Activated CD4-positive, alpha-beta T cell treated with anti-CD3 and anti-CD28 coated beads for 36 hours (primary cell): ENCODE measurements at regions not wholly inside any gene's neighbourhood (a gene's known extent, or its start where the extent isn't known, plus 50 kb on each side); places are given as distances from the start of the nearest gene placed in this dataset.

Experiments used
- ATAC-seq: fragments of 200-7000 bp; cut with Tn5 transposase; one replicate; pipeline ENCODE4 v1.10.0; 2021; ENCODE audit warnings: mild to moderate bottlenecking, moderate library complexity
- CTCF ChIA-PET: fragments of 350-600 bp; sonication (Branson Sonifier 250); formaldehyde crosslinking; loops from one replicate; lab custom pipeline; 2021; ENCODE audit warnings: antibody characterized with exemption; lab: Charles Lee
- POLR2A ChIA-PET: fragments of 350-600 bp; sonication (Branson Sonifier 250); formaldehyde crosslinking; loops from one replicate; lab custom pipeline; 2021; ENCODE audit warnings: antibody characterized with exemption, inconsistent platforms; lab: Charles Lee
- DNase-seq: peaks from one replicate; pipeline ENCODE4 v3.0.0-alpha.2; 2020
- H3K27ac Mint-ChIP-seq: one replicate; pipeline ENCODE4 v1.8.0; 2021; ENCODE audit warnings: mixed read lengths
- H3K27me3 Mint-ChIP-seq: one replicate; pipeline ENCODE4 v1.8.0; 2021; ENCODE audit warnings: mixed read lengths
- H3K36me3 Mint-ChIP-seq: one replicate; pipeline ENCODE4 v1.8.0; 2021; ENCODE audit warnings: low read depth, mixed read lengths
- H3K4me1 Mint-ChIP-seq: one replicate; pipeline ENCODE4 v1.8.0; 2021; ENCODE audit warnings: mixed read lengths
- H3K4me3 Mint-ChIP-seq: one replicate; pipeline ENCODE4 v1.8.0; 2021; ENCODE audit warnings: mild to moderate bottlenecking, moderate library complexity, mixed read lengths
- H3K9me3 Mint-ChIP-seq: one replicate; pipeline ENCODE4 v1.8.0; 2021; ENCODE audit warnings: low read depth, mixed read lengths
- intact Hi-C, 2 experiments: fragments of 100-400 bp; cut with DNase I in 1 of 2; cut with micrococcal nuclease in 1 of 2; formaldehyde crosslinking; loops; one replicate each; pipeline versions ENCODE4 v1.14.2 to v1.15.1; 2022 to 2024; cut with DNase I, micrococcal nuclease

DNA sequence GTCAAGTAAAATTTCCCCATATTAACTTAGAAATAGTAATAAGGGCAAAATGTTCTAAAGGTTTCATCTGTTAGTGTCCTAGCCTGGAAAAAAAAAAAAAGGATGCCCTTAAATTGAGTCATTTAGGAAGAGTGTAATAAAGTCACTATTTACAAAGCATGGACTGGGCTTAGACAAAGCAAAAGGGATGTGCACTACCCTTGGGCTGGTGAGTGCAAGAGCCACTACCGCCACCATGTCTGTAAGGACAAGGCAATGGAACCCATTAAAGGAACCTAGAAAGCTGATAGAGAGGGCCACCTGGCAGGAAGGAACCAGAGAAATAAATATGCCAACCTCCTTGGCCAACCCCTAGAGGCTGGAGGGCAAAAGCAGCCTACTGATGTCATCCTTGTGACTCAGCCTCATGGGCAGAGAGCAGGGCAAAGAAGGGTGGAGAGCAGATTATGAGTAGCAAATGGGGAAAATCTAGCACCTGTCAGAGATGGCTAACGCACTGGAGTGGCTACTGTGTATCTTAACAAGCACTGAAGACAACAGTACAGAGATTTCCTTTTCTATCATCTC, 59.5 kb upstream of the FUT8 start:
- POLR2A ChIA-PET, result no interaction called here
- H3K27ac Mint-ChIP-seq, result no peak overlapping the region
- H3K27me3 Mint-ChIP-seq, result no peaks in the 10 kb centered on the region
- H3K4me1 Mint-ChIP-seq, result peaks cover 32% of the 10 kb centered on the region
- CTCF ChIA-PET, result interaction anchor here (1.0 kb wide), 1 partner anchor 9 kb away, joined by 3 read pairs; no protein-coding TSS in a partner anchor
- peaks cover 10% of the 10 kb centered on the region for H3K36me3 Mint-ChIP-seq
- H3K4me3 Mint-ChIP-seq, result no peak overlapping the region
- intact Hi-C loops, result no loop called here
- H3K9me3 Mint-ChIP-seq, result no peaks in the 10 kb centered on the region
- peak; percentile 88 for ATAC-seq
- peak; percentile 41 for DNase-seq

DNA sequence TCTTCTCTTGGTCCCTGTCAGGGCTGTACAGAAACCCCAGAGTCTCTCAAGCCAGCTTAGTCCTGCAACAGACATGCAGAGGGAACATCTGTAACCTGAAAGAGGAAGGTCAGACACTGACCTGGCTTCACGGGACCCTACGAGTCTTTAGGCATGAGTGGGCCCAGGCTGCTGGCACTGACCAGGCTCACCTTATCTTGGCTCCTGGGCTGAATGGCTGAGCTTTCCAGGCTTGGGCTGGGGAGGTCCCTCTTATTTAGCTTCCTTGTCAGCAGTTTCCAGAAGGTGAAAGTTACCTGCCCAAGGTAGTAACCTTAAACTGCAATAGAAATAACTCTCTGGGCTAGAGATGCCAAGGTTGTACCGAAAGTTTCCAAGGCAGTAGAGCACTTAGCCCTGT, 58.4 kb upstream of the FUT8 start:
- DNase-seq (no peak), ATAC-seq (no peak)
- POLR2A ChIA-PET, result no interaction called here
- CTCF ChIA-PET, result no interaction called here
- Mint-ChIP-seq H3K27me3 (no peaks in the 10 kb centered on the region), H3K4me1 (peaks cover 34% of the 10 kb centered on the region), H3K9me3 (no peaks in the 10 kb centered on the region), H3K27ac (no peak overlapping the region), H3K36me3 (peaks cover 13% of the 10 kb centered on the region), H3K4me3 (no peak overlapping the region)
- intact Hi-C loops, result no loop called here

DNA sequence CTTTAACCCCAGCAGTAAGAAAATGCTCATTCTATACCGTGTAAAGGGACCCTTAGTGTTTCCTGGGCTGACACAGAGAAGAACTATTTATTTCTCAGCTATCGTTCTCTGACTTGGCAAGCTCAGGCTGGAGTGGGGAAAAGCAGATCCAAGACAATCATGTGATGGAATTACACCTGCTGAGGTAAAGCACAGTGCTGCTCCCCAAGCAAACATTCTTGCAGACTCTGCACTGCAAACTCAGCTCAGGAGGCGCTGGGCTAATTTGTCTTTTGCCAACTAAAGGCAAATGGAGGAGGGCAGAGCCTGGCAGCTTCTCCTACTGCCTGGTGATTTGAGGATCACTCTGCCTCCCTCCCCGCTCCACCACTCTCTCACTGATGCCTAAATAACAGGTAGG, 57.8 kb upstream of the FUT8 start:
- Mint-ChIP-seq H3K4me1 (peaks cover 40% of the 10 kb centered on the region), H3K9me3 (no peaks in the 10 kb centered on the region), H3K4me3 (no peak overlapping the region), H3K27ac (no peak overlapping the region), H3K27me3 (no peaks in the 10 kb centered on the region), H3K36me3 (peaks cover 19% of the 10 kb centered on the region)
- intact Hi-C loops, result loop anchor here in 1 of 2 experiments (5.0 kb wide), 1 partner anchor 67 kb away; no protein-coding TSS in a partner anchor
- POLR2A ChIA-PET, result no interaction called here
- CTCF ChIA-PET, result no interaction called here
- ATAC-seq, result no peak
- no peak for DNase-seq

DNA sequence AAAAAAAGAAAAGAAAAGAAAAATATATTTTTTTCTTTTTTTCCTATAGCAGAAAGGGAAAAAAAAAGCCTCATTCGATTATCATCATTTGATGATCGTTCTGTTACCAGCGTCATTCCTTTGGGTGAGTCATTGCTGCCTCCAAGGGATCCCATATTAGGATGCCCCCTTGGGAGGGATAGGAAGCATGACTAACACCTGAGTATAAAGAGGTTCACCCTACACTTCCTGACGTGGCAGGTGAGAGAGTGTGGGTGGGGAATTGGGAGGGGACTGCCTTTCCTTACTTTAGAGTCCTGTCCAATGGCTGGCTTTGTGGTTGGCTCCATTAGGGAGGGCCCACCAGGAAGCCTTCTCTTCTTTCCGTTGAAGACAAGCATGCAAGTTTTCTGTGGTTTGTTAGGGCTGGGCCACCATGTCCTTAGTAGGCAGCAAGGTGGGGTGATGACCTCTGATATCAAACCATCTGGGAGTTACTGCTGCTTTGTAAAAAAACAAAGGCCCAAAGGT, 56.1 kb upstream of the FUT8 start:
- intact Hi-C loops, result loop anchor here in 1 of 2 experiments (5.0 kb wide), 1 partner anchor 69 kb away; no protein-coding TSS in a partner anchor
- no peaks in the 10 kb centered on the region for H3K9me3 Mint-ChIP-seq
- H3K36me3 Mint-ChIP-seq, result peaks cover 19% of the 10 kb centered on the region
- peaks cover 47% of the 10 kb centered on the region for H3K4me1 Mint-ChIP-seq
- ATAC-seq (peak; percentile 43), DNase-seq (peak; percentile 58)
- no peaks in the 10 kb centered on the region for H3K27me3 Mint-ChIP-seq
- POLR2A ChIA-PET, result no interaction called here
- H3K4me3 Mint-ChIP-seq, result no peak overlapping the region
- CTCF ChIA-PET, result interaction anchor here (0.6 kb wide), 1 partner anchor 59 kb away, joined by 3 read pairs; no protein-coding TSS in a partner anchor
- H3K27ac Mint-ChIP-seq, result peak overlapping the region; percentile 60

DNA sequence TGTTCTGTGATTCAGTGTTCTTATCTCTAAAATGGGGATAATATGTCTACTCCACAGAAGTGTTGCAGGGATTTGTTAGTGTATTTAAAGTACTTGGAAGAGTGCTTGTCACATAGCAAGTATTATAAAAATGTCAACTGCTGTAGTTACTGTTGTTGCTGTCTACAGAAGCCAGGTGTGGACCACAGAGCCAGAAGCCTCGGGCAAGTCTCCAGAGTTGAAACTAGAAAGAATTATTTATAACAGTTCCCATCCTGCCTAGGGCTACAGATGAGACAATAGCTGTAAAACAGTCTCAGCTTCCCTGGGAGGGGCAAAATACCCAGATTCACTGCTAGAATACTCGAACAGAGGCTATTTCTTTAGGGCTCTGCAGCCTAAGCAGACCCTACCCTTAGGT, 55.4 kb upstream of the FUT8 start:
- ATAC-seq, result no peak

DNA sequence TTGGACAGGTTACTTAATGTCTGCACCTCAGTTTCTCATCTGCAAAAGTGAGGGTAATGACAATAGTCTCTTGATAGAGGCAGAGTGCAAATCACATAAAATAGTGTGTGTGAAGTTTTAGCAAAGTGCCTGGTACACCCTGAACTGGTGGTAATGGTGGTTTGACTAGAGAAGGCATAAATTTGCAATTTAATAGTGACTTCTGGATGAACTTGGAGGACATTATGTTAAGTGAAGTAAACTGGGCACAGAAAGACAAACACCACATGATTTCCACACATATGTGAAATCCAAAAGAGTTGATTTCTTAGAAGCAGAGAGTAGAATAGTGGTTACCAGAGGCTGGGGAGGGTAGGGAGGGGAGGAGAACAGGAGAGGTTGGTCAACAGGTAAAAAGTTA, 54.8 kb upstream of the FUT8 start:
- DNase-seq (no peak), ATAC-seq (no peak)
- Mint-ChIP-seq H3K4me1 (peaks cover 47% of the 10 kb centered on the region), H3K27ac (no peak overlapping the region), H3K9me3 (no peaks in the 10 kb centered on the region), H3K36me3 (peaks cover 19% of the 10 kb centered on the region), H3K27me3 (no peaks in the 10 kb centered on the region), H3K4me3 (no peak overlapping the region)
- POLR2A ChIA-PET, result no interaction called here
- intact Hi-C loops, result loop anchor here in 1 of 2 experiments (5.0 kb wide), 1 partner anchor 70 kb away; no protein-coding TSS in a partner anchor
- CTCF ChIA-PET, result interaction anchor here (0.6 kb wide), 1 partner anchor 70 kb away, joined by 5 read pairs; no protein-coding TSS in a partner anchor

More for the DNA sequence above, 55.4 kb upstream of the FUT8 start:
- Mint-ChIP-seq H3K27me3 (no peaks in the 10 kb centered on the region), H3K4me1 (peaks cover 47% of the 10 kb centered on the region), H3K9me3 (no peaks in the 10 kb centered on the region), H3K36me3 (peaks cover 19% of the 10 kb centered on the region), H3K27ac (peak overlapping the region; percentile 25), H3K4me3 (no peak overlapping the region)
- ChIA-PET POLR2A (interaction anchor here (0.5 kb wide), 1 partner anchor 54 kb away, joined by 12 read pairs; no protein-coding TSS in a partner anchor), CTCF (interaction anchor here (0.6 to 0.7 kb wide), 3 partner anchors 60 to 266 kb away, joined by 3 to 5 read pairs (median 3); no protein-coding TSS in a partner anchor)
- intact Hi-C loops, result loop anchor here in 1 of 2 experiments (5.0 kb wide), 1 partner anchor 70 kb away; no protein-coding TSS in a partner anchor
- DNase-seq, result no peak

DNA sequence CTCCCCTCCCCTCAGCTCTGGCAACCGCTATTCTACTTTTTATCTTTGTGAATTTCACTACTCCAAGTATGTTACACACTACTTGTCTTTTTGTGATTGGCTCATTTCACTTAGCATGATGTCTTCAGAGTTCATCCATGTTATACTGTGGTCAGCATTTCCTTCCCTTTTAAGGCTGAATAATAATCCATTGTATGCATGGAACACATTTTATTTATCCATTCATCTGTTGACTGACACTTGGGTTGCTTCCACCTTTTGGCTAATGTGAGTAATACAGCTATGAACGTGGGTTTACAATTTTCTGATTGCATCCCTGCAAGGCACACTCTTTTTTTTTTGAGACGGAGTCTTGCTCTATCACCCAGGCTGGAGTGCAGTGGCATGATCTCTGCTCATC, 53.0 kb upstream of the FUT8 start:
- peaks cover 40% of the 10 kb centered on the region for H3K4me1 Mint-ChIP-seq
- peak overlapping the region; percentile 56 for H3K27ac Mint-ChIP-seq
- intact Hi-C loops, result loop anchor here in 1 of 2 experiments (5.0 kb wide), 1 partner anchor 72 kb away; no protein-coding TSS in a partner anchor
- H3K36me3 Mint-ChIP-seq, result peaks cover 16% of the 10 kb centered on the region
- no peak overlapping the region for H3K4me3 Mint-ChIP-seq
- no peaks in the 10 kb centered on the region for H3K27me3 Mint-ChIP-seq
- ChIA-PET CTCF (interaction anchor here (0.6 to 1.4 kb wide), 4 partner anchors 13 to 199 kb away, joined by 3 read pairs; no protein-coding TSS in a partner anchor), POLR2A (interaction anchor here (0.6 kb wide), 1 partner anchor 52 kb away, joined by 4 read pairs; no protein-coding TSS in a partner anchor)
- DNase-seq (no peak), ATAC-seq (peak; percentile 61)
- no peaks in the 10 kb centered on the region for H3K9me3 Mint-ChIP-seq

DNA sequence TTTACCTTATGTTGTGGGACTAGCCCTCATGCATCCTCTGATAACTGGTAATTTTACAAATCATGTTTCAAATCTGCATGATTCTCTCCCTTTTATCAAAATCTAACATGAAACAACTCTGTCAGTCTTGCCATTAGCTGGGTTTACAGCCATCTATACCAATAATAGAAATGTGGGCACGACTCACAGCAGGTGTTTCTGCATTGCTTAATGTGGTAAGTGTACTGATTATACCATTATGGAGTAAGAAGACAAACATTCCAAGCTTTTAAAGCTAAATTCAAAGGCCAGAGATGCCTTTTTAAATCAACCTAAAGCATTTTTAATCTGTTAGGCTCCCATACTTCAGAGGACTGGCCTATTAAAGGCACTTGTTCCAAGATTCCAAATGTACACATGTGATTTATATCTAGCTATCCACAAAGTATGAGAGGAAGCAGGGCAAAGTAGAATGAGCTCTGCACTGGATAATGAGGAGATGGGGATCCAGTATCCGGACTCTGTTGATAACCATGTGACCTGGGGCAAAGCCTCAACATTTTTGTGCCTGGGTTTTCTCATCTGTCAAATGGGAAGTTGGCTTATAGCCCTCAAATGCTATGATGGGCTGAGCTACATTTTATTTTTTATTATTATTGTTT, 52.3 kb upstream of the FUT8 start:
- H3K36me3 Mint-ChIP-seq, result peaks cover 16% of the 10 kb centered on the region
- H3K27me3 Mint-ChIP-seq, result no peaks in the 10 kb centered on the region
- DNase-seq (peak; percentile 18), ATAC-seq (peak; percentile 27)
- no peak overlapping the region for H3K27ac Mint-ChIP-seq
- CTCF ChIA-PET, result interaction anchor here (1.6 kb wide), 1 partner anchor 10 kb away, joined by 6 read pairs; no protein-coding TSS in a partner anchor
- H3K4me3 Mint-ChIP-seq, result no peak overlapping the region
- intact Hi-C loops, result no loop called here
- POLR2A ChIA-PET, result interaction anchor here (0.6 kb wide), 1 partner anchor 51 kb away, joined by 4 read pairs; no protein-coding TSS in a partner anchor
- peaks cover 40% of the 10 kb centered on the region for H3K4me1 Mint-ChIP-seq
- H3K9me3 Mint-ChIP-seq, result no peaks in the 10 kb centered on the region

DNA sequence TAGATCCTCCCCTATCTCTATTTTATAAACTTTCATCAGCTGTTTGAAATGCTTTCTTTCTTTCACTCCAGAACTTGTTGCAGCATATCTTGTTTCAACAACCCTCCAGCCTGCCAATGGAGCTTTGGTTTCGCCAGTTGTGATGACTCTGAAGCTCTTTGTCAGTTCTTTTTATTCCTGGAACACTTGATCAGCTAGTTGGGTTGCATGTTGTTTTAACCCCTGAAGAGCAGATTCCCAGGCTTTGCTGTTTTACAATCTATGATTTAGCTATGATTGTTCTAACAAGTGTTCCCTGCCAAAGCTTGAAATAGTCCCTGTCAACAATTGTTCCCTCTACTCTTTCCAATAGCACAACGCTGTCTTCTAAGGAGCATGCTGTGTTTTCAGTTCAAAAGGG, 50.6 kb upstream of the FUT8 start:
- Mint-ChIP-seq H3K27ac (no peak overlapping the region), H3K27me3 (no peaks in the 10 kb centered on the region), H3K4me3 (no peak overlapping the region), H3K9me3 (no peaks in the 10 kb centered on the region), H3K36me3 (peaks cover 13% of the 10 kb centered on the region), H3K4me1 (peaks cover 24% of the 10 kb centered on the region)
- no peak for DNase-seq
- POLR2A ChIA-PET, result interaction anchor here (0.5 kb wide), 1 partner anchor 1953 kb away, joined by 5 read pairs; no protein-coding TSS in a partner anchor
- intact Hi-C loops, result no loop called here
- ATAC-seq, result no peak
- CTCF ChIA-PET, result interaction anchor here (1.3 to 1.9 kb wide), 3 partner anchors 17 to 198 kb away, joined by 3 to 5 read pairs (median 4); no protein-coding TSS in a partner anchor
